AG20443 (cell line): ENCODE measurements at regions not wholly inside any gene's neighbourhood (a gene's known extent, or its start where the extent isn't known, plus 50 kb on each side); places are given as distances from the start of the nearest gene placed in this dataset.
"Not testable (repeated sequence)": the region's sequence is repeated elsewhere in the genome, so short reads cannot be mapped to it uniquely, and the experiment has no call there.

ENCODE experiments used
- DNase-seq: peaks from one replicate; pipeline ENCODE4 v3.0.0; 2012; ENCODE audit warnings: low spot score, mixed read lengths

- no peak for DNase-seq
Measured at GRCh38 chr2:186384226-186384625, 101.8 kb upstream of the ZC3H15 start.

- not testable (repeated sequence) for DNase-seq
Measured at GRCh38 chr2:186385638-186386201, 100.3 kb upstream of the ZC3H15 start.

GRCh38 chr2:186399082-186399644 lies 86.9 kb upstream of the ZC3H15 start:
- no peak for DNase-seq

GRCh38 chr2:186405842-186406241 lies 80.2 kb upstream of the ZC3H15 start:
- DNase-seq, result no peak

- DNase-seq, result no peak
Measured at GRCh38 chr2:186407611-186408010, 78.4 kb upstream of the ZC3H15 start.

GRCh38 chr2:186410802-186411201 lies 75.3 kb upstream of the ZC3H15 start:
- no peak for DNase-seq

GRCh38 chr2:186422226-186422625 lies 63.8 kb upstream of the ZC3H15 start:
- peak; percentile 87 for DNase-seq

- no peak for DNase-seq
Measured at GRCh38 chr2:186423481-186423880, 62.6 kb upstream of the ZC3H15 start.

- no peak for DNase-seq
Measured at GRCh38 chr2:186424265-186424664, 61.8 kb upstream of the ZC3H15 start.

- DNase-seq, result no peak
Measured at GRCh38 chr2:186425576-186425975, 60.5 kb upstream of the ZC3H15 start.

- no peak for DNase-seq
Measured at GRCh38 chr2:186426153-186427016, 59.7 kb upstream of the ZC3H15 start.

- not testable (repeated sequence) for DNase-seq
Measured at GRCh38 chr2:186427017-186427350, 59.1 kb upstream of the ZC3H15 start.

- no peak for DNase-seq
Measured at GRCh38 chr2:186427970-186428369, 58.1 kb upstream of the ZC3H15 start.

GRCh38 chr2:186429104-186429503 lies 57.0 kb upstream of the ZC3H15 start:
- DNase-seq, result no peak

GRCh38 chr2:186431306-186431705 lies 54.8 kb upstream of the ZC3H15 start:
- DNase-seq, result no peak

- DNase-seq, result no peak
Measured at GRCh38 chr2:186433040-186433439, 53.0 kb upstream of the ZC3H15 start.

- DNase-seq, result no peak
Measured at GRCh38 chr2:186433777-186434432, 52.2 kb upstream of the ZC3H15 start.
